ENCODE measurements at regions not wholly inside any gene's neighbourhood (a gene's known extent, or its start where the extent isn't known, plus 50 kb on each side); places are given as distances from the start of the nearest gene placed in this dataset.

DNA sequence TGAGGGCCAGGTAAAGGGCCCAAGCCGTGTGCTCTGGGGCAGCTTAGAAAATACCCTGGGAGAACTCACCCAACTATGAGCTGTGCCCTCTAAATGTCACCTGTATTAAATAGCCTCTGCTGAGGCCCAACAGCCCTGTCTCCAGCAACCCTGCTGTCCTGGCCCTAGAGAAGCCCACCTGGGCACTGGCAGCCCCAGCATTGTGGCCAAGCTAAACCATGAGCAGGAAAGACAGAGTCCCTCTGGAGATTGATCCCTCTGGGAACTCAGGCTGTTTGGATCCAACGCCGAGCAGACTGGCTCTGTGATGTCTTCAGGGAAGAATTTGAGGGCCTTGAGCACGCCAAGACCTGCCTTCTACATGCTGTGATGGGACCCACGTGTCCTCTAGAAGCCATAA is 126.5 kb downstream of the TTC32 start:
- Mint-ChIP-seq H3K27me3 (ENCODE audit: insufficient read depth, unreplicated experiment) (peaks cover 17% of the 10 kb centered on the region), H3K4me3 (ENCODE audit: unreplicated experiment) (no peak overlapping the region), H3K9me3 (ENCODE audit: unreplicated experiment) (no peaks in the 10 kb centered on the region), H3K36me3 (ENCODE audit: insufficient read depth, unreplicated experiment) (peaks cover 5% of the 10 kb centered on the region), H3K27ac (ENCODE audit: low read depth, unreplicated experiment) (no peak overlapping the region), H3K4me1 (ENCODE audit: insufficient read depth, unreplicated experiment) (peaks cover 9% of the 10 kb centered on the region)
- ChIA-PET POLR2A (interaction anchor here (0.7 kb wide), 1 partner anchor 792 kb away, joined by 3 read pairs; no protein-coding TSS in a partner anchor), CTCF (interaction anchor here (0.6 to 2.3 kb wide), 6 partner anchors 8 to 88 kb away, joined by 3 to 8 read pairs (median 4); no protein-coding TSS in a partner anchor)
- intact Hi-C loops (cut with micrococcal nuclease): no loop called here
- BruUV-seq (replicated peaks): no TSS peak
- TF ChIP-seq, protein P1, sequence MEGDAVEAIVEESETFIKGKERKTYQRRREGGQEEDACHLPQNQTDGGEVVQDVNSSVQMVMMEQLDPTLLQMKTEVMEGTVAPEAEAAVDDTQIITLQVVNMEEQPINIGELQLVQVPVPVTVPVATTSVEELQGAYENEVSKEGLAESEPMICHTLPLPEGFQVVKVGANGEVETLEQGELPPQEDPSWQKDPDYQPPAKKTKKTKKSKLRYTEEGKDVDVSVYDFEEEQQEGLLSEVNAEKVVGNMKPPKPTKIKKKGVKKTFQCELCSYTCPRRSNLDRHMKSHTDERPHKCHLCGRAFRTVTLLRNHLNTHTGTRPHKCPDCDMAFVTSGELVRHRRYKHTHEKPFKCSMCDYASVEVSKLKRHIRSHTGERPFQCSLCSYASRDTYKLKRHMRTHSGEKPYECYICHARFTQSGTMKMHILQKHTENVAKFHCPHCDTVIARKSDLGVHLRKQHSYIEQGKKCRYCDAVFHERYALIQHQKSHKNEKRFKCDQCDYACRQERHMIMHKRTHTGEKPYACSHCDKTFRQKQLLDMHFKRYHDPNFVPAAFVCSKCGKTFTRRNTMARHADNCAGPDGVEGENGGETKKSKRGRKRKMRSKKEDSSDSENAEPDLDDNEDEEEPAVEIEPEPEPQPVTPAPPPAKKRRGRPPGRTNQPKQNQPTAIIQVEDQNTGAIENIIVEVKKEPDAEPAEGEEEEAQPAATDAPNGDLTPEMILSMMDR (IDR thresholded peaks at IDR 0.05; ENCODE audit: unreplicated experiment): no peak
- no peak for DNase-seq (ENCODE audit: unreplicated experiment)

DNA sequence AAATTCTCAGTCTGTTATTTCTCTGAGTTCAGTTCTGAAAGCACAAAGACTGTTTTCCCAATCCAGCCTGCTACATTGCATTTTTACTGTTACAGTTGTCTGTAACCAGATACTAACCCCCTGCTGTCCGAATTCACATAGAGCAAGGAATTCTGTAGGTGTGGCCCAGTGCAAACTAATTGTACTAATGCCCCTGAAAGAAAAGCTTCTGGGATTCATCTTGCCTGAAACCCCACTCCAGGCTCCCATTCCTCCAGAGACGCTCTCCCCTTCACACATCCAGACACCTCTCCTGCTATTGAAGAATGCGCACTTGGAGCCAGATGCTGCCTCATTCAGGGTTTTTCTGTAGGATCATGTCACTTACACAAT is 127.0 kb downstream of the TTC32 start:
- Mint-ChIP-seq H3K27ac (ENCODE audit: low read depth, unreplicated experiment) (no peak overlapping the region), H3K9me3 (ENCODE audit: unreplicated experiment) (no peaks in the 10 kb centered on the region), H3K27me3 (ENCODE audit: insufficient read depth, unreplicated experiment) (peaks cover 17% of the 10 kb centered on the region), H3K36me3 (ENCODE audit: insufficient read depth, unreplicated experiment) (peaks cover 5% of the 10 kb centered on the region), H3K4me1 (ENCODE audit: insufficient read depth, unreplicated experiment) (peaks cover 9% of the 10 kb centered on the region), H3K4me3 (ENCODE audit: unreplicated experiment) (no peak overlapping the region)
- CTCF ChIA-PET: interaction anchor here (0.5 to 2.3 kb wide), 5 partner anchors 8 to 88 kb away, joined by 3 to 8 read pairs (median 4); no protein-coding TSS in a partner anchor
- intact Hi-C loops (cut with micrococcal nuclease): no loop called here
- DNase-seq (ENCODE audit: unreplicated experiment): no peak
- POLR2A ChIA-PET: interaction anchor here (0.7 to 0.9 kb wide), 2 partner anchors 11 to 792 kb away, joined by 3 to 4 read pairs; no protein-coding TSS in a partner anchor
- TF ChIP-seq, protein P1 (IDR thresholded peaks at IDR 0.05; ENCODE audit: unreplicated experiment): no peak
- no TSS peak for BruUV-seq (replicated peaks)

GRCh38 chr2:19772981-19773380 is 128.8 kb downstream of the TTC32 start:
- CTCF ChIA-PET: interaction anchor here (0.6 to 1.6 kb wide), 7 partner anchors 17 to 1253 kb away, joined by 3 to 10 read pairs (median 4); no protein-coding TSS in a partner anchor
- intact Hi-C loops (cut with micrococcal nuclease): no loop called here
- TF ChIP-seq, protein P1 (IDR thresholded peaks at IDR 0.05; ENCODE audit: unreplicated experiment): no peak

DNA sequence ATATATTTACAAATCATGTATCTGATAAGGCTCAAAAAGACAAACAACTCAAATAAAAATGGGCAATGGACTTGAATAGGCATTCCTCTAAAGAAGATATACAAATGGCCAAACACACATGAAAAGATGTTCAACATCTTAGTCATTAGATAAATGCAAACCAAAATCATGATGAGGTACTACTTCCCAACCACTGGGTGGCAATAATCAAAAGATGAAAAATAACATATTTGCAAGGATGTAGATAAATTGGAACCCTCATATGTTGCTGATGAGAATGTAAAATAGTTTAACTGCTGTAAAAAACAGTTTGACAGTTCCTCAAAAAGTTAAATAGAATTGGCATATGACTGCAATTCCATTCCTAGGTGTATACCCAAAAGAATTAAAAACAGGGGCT is 132.3 kb downstream of the TTC32 start:
- BruUV-seq (replicated peaks): no TSS peak
- TF ChIP-seq, protein P1 (IDR thresholded peaks at IDR 0.05; ENCODE audit: unreplicated experiment): peak; percentile 19
- ChIA-PET CTCF (interaction anchor here (2.2 kb wide), 1 partner anchor 93 kb away, joined by 5 read pairs; no protein-coding TSS in a partner anchor), POLR2A (no interaction called here)
- Mint-ChIP-seq H3K27ac (ENCODE audit: low read depth, unreplicated experiment) (no peak overlapping the region), H3K9me3 (ENCODE audit: unreplicated experiment) (no peaks in the 10 kb centered on the region), H3K4me1 (ENCODE audit: insufficient read depth, unreplicated experiment) (peaks cover 2% of the 10 kb centered on the region), H3K36me3 (ENCODE audit: insufficient read depth, unreplicated experiment) (no peaks in the 10 kb centered on the region), H3K4me3 (ENCODE audit: unreplicated experiment) (no peak overlapping the region), H3K27me3 (ENCODE audit: insufficient read depth, unreplicated experiment) (no peaks in the 10 kb centered on the region)
- DNase-seq (ENCODE audit: unreplicated experiment): peak; percentile 42
- intact Hi-C loops (cut with micrococcal nuclease): loop anchor here (1.0 kb wide), 1 partner anchor 94 kb away; no protein-coding TSS in a partner anchor

More at GRCh38 chr2:19772981-19773380, 128.8 kb downstream of the TTC32 start:
- peaks cover 9% of the 10 kb centered on the region for H3K4me1 Mint-ChIP-seq (ENCODE audit: insufficient read depth, unreplicated experiment)
- H3K27me3 Mint-ChIP-seq (ENCODE audit: insufficient read depth, unreplicated experiment): peaks cover under 1% of the 10 kb centered on the region
- DNase-seq (ENCODE audit: unreplicated experiment): no peak
- H3K36me3 Mint-ChIP-seq (ENCODE audit: insufficient read depth, unreplicated experiment): peaks cover under 1% of the 10 kb centered on the region
- BruUV-seq (replicated peaks): no TSS peak
- no peaks in the 10 kb centered on the region for H3K9me3 Mint-ChIP-seq (ENCODE audit: unreplicated experiment)
- H3K4me3 Mint-ChIP-seq (ENCODE audit: unreplicated experiment): no peak overlapping the region
- no peak overlapping the region for H3K27ac Mint-ChIP-seq (ENCODE audit: low read depth, unreplicated experiment)
- POLR2A ChIA-PET: interaction anchor here (0.6 to 0.7 kb wide), 2 partner anchors 23 to 944 kb away, joined by 3 read pairs; no protein-coding TSS in a partner anchor
